ENCODE measurements at regions not wholly inside any gene's neighbourhood (a gene's known extent, or its start where the extent isn't known, plus 50 kb on each side); places are given as distances from the start of the nearest gene placed in this dataset.

DNA sequence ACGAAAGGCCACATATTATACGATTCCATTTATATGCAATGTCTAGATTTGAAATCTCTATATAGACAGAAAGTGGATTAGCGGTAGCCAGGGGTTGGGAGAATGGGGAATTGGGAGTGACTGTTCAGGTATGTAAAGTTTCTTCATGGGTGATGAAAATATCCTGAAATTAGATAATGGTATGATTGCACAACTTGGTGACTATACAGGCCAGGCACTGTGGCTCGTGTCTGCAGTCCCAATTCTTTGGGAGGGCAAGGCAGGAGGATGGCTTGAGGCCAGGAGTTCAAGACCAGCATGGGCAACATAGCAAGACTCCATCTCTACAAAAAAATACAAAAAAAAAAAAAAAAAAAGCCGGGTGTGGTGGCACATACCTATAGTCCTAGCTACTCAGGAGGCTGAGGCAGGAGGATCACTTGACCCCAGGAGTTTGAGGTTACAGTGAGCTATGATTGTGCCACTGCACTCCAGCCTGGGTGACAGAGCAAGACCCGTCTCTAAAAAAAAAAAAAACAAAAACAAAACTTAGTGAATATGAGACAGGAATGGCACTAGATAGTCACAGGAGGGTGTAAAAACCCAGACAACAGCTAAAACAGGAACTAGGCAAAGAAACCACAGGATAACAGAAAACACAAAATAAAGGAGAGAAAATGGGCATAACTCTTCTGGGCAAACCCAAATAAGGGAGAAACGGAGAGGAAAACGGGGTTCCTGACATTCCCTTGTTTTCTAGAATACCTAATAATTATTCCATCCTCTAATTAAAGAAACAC, 72.1 kb upstream of the ZNF618 start:
- Mint-ChIP-seq H3K4me3 (no peak overlapping the region), H3K4me1 (no peaks in the 10 kb centered on the region), H3K27ac (no peak overlapping the region), H3K9me3 (no peaks in the 10 kb centered on the region), H3K36me3 (ENCODE audit: low read depth) (no peaks in the 10 kb centered on the region), H3K27me3 (ENCODE audit: low read depth) (peaks cover 19% of the 10 kb centered on the region)
- TF ChIP-seq, protein P1, sequence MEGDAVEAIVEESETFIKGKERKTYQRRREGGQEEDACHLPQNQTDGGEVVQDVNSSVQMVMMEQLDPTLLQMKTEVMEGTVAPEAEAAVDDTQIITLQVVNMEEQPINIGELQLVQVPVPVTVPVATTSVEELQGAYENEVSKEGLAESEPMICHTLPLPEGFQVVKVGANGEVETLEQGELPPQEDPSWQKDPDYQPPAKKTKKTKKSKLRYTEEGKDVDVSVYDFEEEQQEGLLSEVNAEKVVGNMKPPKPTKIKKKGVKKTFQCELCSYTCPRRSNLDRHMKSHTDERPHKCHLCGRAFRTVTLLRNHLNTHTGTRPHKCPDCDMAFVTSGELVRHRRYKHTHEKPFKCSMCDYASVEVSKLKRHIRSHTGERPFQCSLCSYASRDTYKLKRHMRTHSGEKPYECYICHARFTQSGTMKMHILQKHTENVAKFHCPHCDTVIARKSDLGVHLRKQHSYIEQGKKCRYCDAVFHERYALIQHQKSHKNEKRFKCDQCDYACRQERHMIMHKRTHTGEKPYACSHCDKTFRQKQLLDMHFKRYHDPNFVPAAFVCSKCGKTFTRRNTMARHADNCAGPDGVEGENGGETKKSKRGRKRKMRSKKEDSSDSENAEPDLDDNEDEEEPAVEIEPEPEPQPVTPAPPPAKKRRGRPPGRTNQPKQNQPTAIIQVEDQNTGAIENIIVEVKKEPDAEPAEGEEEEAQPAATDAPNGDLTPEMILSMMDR (IDR thresholded peaks at IDR 0.05; ENCODE audit: unreplicated experiment in 3 of 3) = no peak

DNA sequence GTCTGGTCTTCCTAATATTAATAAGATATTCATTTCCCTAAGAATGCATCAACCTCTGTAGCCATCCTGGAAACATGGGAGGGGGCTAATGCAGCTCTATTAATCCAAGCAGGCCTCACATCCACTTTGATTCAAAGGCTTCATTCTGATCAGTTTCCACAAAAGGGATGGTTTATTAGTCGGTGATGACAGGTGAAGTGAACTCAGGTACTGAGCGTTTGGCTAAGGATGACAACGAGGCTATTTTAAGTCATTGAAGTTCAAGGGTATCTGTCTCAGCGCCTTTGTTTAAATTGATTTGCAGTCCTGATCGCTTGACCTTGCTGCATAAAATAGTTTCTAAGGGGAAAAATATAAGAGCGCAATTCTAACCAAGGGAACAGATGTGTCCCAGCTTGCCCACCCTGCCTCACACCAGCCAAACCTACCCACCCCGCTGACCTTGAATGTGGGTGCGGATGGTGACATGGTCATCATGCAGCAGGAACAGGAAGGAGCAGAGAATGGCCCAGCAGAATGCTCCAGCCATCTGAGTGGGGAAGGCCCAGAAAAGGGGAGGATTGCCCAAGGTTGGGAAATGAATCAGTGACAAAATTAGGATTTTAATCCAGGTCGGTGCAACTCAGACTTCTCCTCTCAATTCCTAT, 70.5 kb upstream of the ZNF618 start:
- Mint-ChIP-seq H3K4me3 (no peak overlapping the region), H3K27me3 (ENCODE audit: low read depth) (peaks cover 14% of the 10 kb centered on the region), H3K36me3 (ENCODE audit: low read depth) (no peaks in the 10 kb centered on the region), H3K27ac (no peak overlapping the region), H3K9me3 (no peaks in the 10 kb centered on the region), H3K4me1 (no peaks in the 10 kb centered on the region)
- TF ChIP-seq, protein P1 (IDR thresholded peaks at IDR 0.05; ENCODE audit: unreplicated experiment in 3 of 3) = no peak

DNA sequence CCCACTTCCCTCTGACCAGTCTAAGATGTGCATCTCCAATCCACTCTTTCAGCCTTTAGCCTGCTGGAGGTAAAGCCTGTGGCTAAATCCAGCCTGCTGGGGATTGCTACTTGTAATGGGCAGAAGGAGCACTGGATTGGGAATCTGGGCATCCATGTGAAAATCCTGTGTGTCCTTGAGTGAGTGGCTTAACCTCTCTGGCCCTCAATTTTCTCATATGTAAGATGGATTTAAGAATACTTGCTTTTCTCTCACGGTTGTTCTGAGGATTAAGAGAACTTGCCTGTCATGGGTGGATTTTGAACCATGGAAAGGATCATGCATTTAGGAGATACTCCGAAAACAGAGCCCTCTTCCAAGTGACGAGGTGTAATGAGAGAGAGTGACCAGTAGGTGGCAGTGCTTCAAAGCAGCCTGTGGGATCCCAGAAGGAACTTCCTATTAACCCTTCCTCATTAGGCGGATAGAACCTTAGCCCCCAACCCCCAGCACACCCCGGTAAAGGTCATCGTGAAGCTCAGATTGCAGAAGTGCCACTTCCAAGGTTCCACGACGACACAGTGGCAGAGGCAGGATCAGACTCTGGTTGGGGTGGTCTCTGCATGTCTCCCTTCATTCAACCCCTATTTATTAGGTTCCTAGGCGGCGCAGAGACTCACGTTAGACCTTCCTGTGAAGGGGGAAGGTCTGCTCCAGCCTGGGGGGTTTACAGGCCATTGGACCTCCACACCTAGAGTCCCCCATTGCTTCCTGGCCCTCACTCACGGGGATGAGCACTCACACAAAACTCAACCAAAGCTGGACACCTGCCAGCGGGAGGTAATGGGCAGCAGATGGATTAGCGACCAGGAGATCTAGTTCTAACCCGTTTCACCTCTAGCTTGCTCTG, 68.7 kb upstream of the ZNF618 start:
- H3K36me3 Mint-ChIP-seq (ENCODE audit: low read depth) = no peaks in the 10 kb centered on the region
- peaks cover 19% of the 10 kb centered on the region for H3K27me3 Mint-ChIP-seq (ENCODE audit: low read depth)
- peak overlapping the region in 1 of 3 experiments; percentile 23 for H3K27ac Mint-ChIP-seq
- no peak overlapping the region for H3K4me3 Mint-ChIP-seq
- no peaks in the 10 kb centered on the region for H3K4me1 Mint-ChIP-seq
- TF ChIP-seq, protein P1 (IDR thresholded peaks at IDR 0.05; ENCODE audit: unreplicated experiment in 3 of 3) = peak; percentile 85 to 89 (median 89)
- H3K9me3 Mint-ChIP-seq = no peaks in the 10 kb centered on the region

DNA sequence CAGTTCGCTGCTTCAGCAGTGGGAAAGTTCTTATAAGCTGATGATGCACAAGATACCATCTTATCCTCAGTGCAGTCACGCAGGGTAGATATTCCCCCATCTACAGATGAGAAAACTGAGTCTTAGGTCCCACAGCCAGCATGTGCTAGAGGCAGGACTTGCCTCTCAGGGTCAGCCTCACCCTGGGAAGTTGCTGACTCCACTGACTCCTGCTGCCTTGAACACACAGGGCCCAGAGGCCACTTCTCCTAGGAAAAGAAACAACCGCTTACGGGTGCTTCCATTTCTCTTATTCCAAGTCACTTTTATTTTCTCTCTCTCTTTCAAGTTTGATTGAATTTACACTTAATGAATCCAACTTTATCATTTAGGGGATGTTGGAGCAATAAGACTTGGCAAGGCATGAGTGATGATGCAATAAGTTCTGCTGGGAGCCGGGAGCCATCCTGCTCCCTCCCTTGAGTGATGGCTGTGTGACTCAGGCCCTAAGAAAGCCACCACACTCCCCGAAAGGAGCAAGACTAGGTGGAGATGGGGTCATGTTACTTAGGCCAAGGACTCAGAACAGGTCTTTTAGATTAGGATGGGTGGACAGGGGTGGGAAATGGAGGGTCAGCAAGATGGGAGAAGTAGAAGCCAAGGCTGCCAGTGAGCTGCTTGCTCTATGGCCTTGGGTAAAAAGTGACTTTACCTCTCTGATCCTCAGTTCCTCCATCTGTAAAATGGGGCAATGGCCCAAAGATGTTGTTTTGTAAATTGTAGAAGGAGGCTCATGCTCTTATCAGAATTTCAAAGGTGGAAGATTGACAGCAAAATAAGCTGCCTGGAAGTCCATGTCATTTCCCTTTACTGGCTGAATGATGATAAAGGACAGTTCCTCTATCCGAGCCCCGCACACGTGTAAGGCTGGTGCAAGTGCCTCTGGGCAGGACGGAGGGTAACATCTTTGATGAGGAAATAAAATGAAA, 67.4 kb upstream of the ZNF618 start:
- no peak overlapping the region for H3K4me3 Mint-ChIP-seq
- H3K9me3 Mint-ChIP-seq = no peaks in the 10 kb centered on the region
- H3K36me3 Mint-ChIP-seq (ENCODE audit: low read depth) = no peaks in the 10 kb centered on the region
- peaks cover 19% of the 10 kb centered on the region for H3K27me3 Mint-ChIP-seq (ENCODE audit: low read depth)
- no peak overlapping the region for H3K27ac Mint-ChIP-seq
- H3K4me1 Mint-ChIP-seq = no peaks in the 10 kb centered on the region
- TF ChIP-seq, protein P1 (IDR thresholded peaks at IDR 0.05; ENCODE audit: unreplicated experiment in 3 of 3) = no peak

DNA sequence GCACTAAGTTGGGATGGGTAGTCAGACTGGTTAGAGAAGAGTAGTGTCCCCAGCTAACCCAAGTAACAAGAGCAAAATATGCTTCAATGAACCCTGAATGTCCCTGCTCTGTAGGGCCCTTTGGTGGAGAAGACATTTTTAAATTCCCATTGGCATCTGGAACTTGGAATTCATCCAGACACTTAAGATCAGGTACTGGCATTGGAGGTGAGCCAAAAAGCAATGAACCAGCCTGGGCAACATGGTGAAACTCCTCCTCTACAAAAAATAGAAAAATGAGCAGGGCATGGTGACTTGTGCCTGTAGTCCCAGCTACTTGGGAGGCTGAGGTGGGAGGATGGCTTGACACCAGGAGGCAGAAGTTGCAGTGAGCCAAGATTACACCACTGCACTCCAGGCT, 58.9 kb upstream of the ZNF618 start:
- Mint-ChIP-seq H3K27ac (no peak overlapping the region), H3K27me3 (ENCODE audit: low read depth) (peaks cover 5% of the 10 kb centered on the region), H3K4me1 (no peaks in the 10 kb centered on the region), H3K9me3 (peaks cover 13% of the 10 kb centered on the region), H3K4me3 (no peak overlapping the region), H3K36me3 (ENCODE audit: low read depth) (no peaks in the 10 kb centered on the region)
- TF ChIP-seq, protein P1 (IDR thresholded peaks at IDR 0.05; ENCODE audit: unreplicated experiment in 3 of 3) = no peak
